HG02610 (cell line): ENCODE measurements at regions not wholly inside any gene's neighbourhood (a gene's known extent, or its start where the extent isn't known, plus 50 kb on each side); places are given as distances from the start of the nearest gene placed in this dataset.

Source experiments
- ATAC-seq: cut with Tn5 transposase; IDR thresholded peaks from one replicate; pipeline ENCODE4 v1.9.1; 2021; ENCODE audit warnings: mild to moderate bottlenecking, moderate library complexity; ENCODE audit not compliant: unreplicated experiment

- ATAC-seq: no peak
These were observed 92.2 kb upstream of the RAP2B start for GRCh38 chr3:153069598-153070510.

DNA sequence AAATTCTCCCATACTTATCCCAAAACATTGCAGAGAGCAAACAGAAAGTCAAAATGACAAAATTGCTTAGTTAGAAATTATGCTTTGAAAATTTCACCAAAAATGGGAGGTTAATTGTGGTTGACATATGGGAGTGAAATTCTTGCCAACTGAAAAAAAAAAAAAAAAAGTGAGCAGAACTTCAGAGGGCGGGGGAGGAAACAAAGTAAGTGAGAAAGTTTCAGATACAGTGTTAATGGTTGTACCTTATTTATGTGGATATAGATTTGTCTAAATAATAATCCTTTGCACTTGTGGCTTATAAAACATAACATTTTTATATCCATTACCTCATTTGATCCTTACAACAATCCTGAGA is 91.5 kb upstream of the RAP2B start:
- ATAC-seq: no peak

- ATAC-seq: no peak
These were observed 89.6 kb upstream of the RAP2B start for GRCh38 chr3:153072382-153072781.

DNA sequence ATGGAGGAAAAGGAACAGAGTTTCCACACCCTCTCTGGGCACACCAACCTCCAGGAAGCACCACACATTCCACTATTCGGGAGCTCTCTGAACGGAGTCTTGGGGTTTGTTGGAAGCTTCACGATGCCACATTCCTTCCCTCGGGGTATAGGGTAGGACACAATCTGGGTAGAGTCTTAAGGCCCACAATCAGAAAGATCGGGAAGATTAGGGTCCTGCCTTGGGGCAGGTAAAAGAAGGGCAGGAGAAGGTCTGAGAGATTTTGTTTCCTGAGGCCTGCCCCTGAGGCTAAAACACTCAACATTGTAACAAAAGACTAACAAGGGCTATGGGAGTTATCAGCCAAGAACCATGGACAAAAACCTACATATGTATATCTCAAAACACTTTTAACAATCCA is 89.2 kb upstream of the RAP2B start:
- no peak for ATAC-seq

- no peak for ATAC-seq
These were observed 88.4 kb upstream of the RAP2B start for GRCh38 chr3:153073636-153074035.

GRCh38 chr3:153078826-153079225 is 83.2 kb upstream of the RAP2B start:
- ATAC-seq: no peak

DNA sequence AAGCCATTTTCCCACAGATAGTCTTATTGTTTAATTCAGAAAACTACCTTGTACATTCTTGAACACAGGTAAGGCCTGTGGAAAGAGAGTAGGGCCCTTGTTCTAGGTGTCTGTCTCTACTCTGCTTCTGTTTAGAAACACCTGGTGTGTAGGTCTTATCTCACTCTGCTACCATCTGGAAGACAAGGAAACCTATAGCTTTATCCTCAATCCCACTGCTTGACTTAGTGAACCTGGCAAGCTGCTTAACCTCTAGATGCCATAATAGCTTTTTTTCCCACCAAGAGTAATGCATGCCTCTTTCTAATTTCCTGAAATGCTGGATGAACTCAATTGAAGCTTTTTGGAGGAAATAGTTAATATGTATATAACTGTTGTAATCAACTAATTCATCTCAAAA is 82.6 kb upstream of the RAP2B start:
- ATAC-seq: no peak

- no peak for ATAC-seq
These were observed 81.2 kb upstream of the RAP2B start for GRCh38 chr3:153080778-153081240.

- ATAC-seq: no peak
These were observed 77.6 kb upstream of the RAP2B start for GRCh38 chr3:153084431-153084830.

GRCh38 chr3:153087595-153088566 is 74.1 kb upstream of the RAP2B start:
- ATAC-seq: no peak

DNA sequence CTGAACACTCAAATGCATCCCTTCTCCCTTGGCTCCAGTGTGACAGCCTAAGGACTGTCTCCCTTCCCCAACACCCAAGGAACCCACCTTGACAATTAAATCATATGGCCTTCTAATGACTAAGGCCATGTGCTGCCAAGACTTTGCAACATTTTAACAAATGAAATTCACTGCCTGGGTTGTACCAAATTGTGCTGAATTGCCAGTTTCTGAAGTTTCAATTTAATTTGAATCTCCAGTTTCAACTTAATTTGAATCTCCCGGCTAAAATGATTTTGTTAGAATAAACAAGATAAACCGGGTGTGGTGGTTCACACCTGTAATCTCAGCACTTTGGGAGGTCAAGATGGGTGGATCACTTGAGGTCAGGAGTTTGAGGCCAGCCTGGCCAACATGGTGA is 72.4 kb upstream of the RAP2B start:
- ATAC-seq: no peak

DNA sequence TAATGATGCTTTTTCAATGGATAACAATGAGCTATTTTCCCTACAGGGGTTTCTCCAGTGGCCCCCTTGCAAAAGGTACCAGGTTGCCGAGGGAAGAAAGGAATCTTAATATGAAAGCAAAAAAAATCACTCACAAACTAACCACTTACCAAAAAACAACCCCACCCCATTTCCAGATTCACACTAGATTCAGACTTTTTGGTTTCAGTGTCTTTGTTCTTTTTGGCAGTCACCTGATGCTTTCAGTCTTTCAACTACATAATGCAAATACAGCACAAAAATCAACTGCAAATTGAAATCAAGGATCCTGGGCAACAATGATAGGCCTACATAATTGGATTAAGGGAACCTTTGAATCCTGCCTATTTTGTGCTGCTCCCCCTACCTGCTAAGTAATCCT is 71.1 kb upstream of the RAP2B start:
- no peak for ATAC-seq

- no peak for ATAC-seq
These were observed 68.4 kb upstream of the RAP2B start for GRCh38 chr3:153093629-153094028.

GRCh38 chr3:153094386-153094785 is 67.6 kb upstream of the RAP2B start:
- no peak for ATAC-seq

- ATAC-seq: no peak
These were observed 66.6 kb upstream of the RAP2B start for GRCh38 chr3:153095441-153095840.

- ATAC-seq: no peak
These were observed 65.3 kb upstream of the RAP2B start for GRCh38 chr3:153096731-153097131.

GRCh38 chr3:153097213-153097612 is 64.8 kb upstream of the RAP2B start:
- no peak for ATAC-seq

DNA sequence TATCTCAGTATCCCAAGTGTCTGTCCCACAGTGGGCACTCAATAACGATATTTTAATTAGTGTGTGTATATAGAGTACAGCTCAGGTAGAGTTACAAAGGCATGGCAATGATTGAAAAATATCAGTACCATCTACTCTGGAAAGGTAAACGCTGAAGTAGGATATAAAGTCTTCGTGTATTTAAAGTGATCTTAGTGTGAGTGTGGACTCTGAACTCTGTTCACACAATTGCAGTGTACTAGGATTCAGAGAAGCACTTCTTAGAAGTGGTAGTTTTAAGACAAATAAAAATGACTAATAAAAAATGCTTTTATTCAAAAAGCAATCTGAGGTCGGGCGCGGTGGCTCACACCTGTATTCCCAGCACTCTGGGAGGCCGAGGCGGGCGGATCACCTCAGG is 62.9 kb upstream of the RAP2B start:
- ATAC-seq: no peak

DNA sequence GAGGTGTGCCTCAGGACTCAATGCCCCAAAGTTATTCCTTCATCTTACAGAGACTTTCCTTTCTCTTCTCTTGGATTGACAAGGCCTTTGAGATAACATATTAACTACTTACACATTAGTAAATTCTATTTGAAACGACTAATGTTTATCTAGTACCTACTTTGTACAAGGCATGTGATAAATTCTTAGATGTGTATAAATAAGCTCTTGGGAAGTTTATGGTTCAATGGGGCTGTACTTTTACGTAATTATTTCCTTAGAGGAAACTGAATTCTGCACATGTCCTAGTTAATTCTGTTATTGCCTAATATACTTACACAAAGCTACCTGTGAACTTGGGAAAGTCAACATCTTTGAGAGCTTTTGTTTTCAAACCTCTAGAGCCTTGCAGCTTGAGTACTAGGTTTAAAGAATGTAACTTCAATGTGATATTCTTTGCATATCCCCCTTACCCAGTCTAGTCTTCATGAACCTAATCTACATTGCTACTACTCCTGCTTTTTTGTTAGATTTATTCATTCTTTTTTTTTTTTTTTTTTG is 58.5 kb upstream of the RAP2B start:
- ATAC-seq: no peak

DNA sequence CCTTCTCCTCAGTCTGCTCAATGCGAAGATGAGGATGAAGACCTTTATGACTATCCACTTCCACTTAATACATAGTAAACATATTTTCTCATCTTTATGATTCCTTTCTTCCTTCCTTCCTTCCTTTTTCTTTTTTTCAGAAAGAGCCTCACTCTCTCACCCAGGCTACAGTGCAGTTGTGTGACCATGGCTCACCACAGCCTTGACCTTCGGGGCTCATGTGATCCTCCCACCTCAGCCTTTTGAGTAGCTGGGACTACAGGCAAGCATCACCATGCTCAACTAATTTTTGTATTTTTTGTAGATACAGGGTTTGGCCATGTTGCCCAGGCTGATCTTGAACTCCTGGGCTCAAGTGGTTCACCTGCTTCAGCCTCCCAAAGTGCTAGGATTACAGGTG is 52.0 kb upstream of the RAP2B start:
- no peak for ATAC-seq

- no peak for ATAC-seq
These were observed 51.0 kb upstream of the RAP2B start for GRCh38 chr3:153111016-153111415.
